OCI-LY1 (cell line): ENCODE measurements at regions not wholly inside any gene's neighbourhood (a gene's known extent, or its start where the extent isn't known, plus 50 kb on each side); places are given as distances from the start of the nearest gene placed in this dataset.

ENCODE experiments used
- H2AFZ ChIP-seq: fragments of 200-600 bp; sonication (generic), shearing (Covaris generic); 2 replicates; pipeline ENCODE4 v1.6.0; 2014; ENCODE audit warnings: antibody characterized with exemption, mild to moderate bottlenecking, low read length
- H3F3A ChIP-seq: fragments of 200-600 bp; sonication (generic), shearing (Covaris generic); 2 replicates; pipeline ENCODE4 v1.6.0; 2014; ENCODE audit warnings: mild to moderate bottlenecking, antibody characterized with exemption, low read length, moderate library complexity; ENCODE audit not compliant: insufficient read depth
- H3K27ac ChIP-seq: fragments of 200-600 bp; sonication (generic); 2 replicates; pipeline ENCODE4 v1.5.1; 2014; ENCODE audit warnings: low read length, mixed run types, mild to moderate bottlenecking, low read depth; ENCODE audit not compliant: poor library complexity, severe bottlenecking
- H3K27me3 ChIP-seq: fragments of 200-600 bp; sonication (generic); 2 replicates; pipeline ENCODE4 v1.6.0; 2014; ENCODE audit warnings: antibody characterized with exemption, mild to moderate bottlenecking, low read length, moderate library complexity; ENCODE audit not compliant: insufficient read depth
- H3K36me3 ChIP-seq: fragments of 200-600 bp; sonication (generic); 2 replicates; pipeline ENCODE4 v1.6.1; 2014; ENCODE audit warnings: mild to moderate bottlenecking, antibody characterized with exemption, low read length, moderate library complexity, mixed read lengths; ENCODE audit not compliant: insufficient read depth
- H3K4me1 ChIP-seq: fragments of 200-600 bp; sonication (generic); 2 replicates; pipeline ENCODE4 v1.5.1; 2014; ENCODE audit warnings: mild to moderate bottlenecking, low read length, moderate library complexity; ENCODE audit not compliant: insufficient read depth, severe bottlenecking
- H3K4me2 ChIP-seq: fragments of 200-600 bp; sonication (generic), shearing (Covaris generic); 2 replicates; pipeline ENCODE4 v1.6.1; 2014; ENCODE audit warnings: low read length
- H3K4me3 ChIP-seq: fragments of 200-600 bp; sonication (generic); 2 replicates; pipeline ENCODE4 v1.5.1; 2014; ENCODE audit warnings: low read length, low read depth, mild to moderate bottlenecking, mixed read lengths; ENCODE audit not compliant: poor library complexity, severe bottlenecking
- H3K79me2 ChIP-seq: fragments of 200-600 bp; shearing (Covaris generic); 2 replicates; pipeline ENCODE4 v1.6.1; 2016; ENCODE audit warnings: mixed run types, low read length, mixed read lengths; ENCODE audit not compliant: insufficient read depth
- H3K9ac ChIP-seq: fragments of 200-600 bp; sonication (generic), shearing (Covaris generic); 2 replicates; pipeline ENCODE4 v1.6.1; 2014; ENCODE audit warnings: mild to moderate bottlenecking, low read length, mixed read lengths
- H3K9me2 ChIP-seq: fragments of 200-600 bp; sonication (generic), shearing (Covaris generic); 2 replicates; pipeline ENCODE4 v1.6.1; 2014; ENCODE audit warnings: low read depth, mild to moderate bottlenecking, low read length, mixed read lengths
- H3K9me3 ChIP-seq: fragments of 200-600 bp; shearing (Covaris generic); 2 replicates; pipeline ENCODE4 v1.6.1; 2014; ENCODE audit warnings: low read length, mixed read lengths
- H4K20me1 ChIP-seq: fragments of 200-600 bp; sonication (generic), shearing (Covaris generic); 2 replicates; pipeline ENCODE4 v1.6.0; 2016; ENCODE audit warnings: mild to moderate bottlenecking, low read length; ENCODE audit not compliant: insufficient read depth
- EZH2 ChIP-seq: fragments of 200-600 bp; sonication (generic), shearing (Covaris generic); IDR thresholded peaks from 2 replicates; pipeline ENCODE4 v1.8.0; 2017; ENCODE audit warnings: borderline replicate concordance, mixed run types, mild to moderate bottlenecking, antibody characterized with exemption, low read length, moderate library complexity, mixed read lengths
- TF ChIP-seq, protein P1 (sequence below): fragments of 200-600 bp; sonication (generic), shearing (Covaris generic); IDR thresholded peaks from 2 replicates; pipeline ENCODE4 v1.5.1; 2017; ENCODE audit warnings: mild to moderate bottlenecking, antibody characterized with exemption, low read length, moderate library complexity, mixed read lengths

DNA sequence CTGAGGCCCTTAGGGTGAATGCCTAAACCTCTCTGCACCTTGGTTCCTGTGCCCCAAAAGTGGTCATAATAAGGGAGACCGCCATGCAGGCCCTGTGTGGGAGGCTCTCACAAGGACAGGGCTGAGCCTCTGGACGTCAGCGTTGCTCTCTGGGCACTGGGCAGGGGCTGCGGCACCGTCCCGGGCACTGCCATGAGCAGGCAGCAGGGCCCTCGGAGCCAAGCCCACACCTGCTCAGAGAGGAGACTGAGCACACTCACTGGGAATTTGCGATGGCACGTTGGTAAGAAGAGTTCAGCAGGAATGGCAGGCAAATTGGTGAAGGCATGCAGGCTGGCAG is 123.4 kb downstream of the HMX1 start:
- no peak for TF ChIP-seq EZH2
- TF ChIP-seq, protein P1, sequence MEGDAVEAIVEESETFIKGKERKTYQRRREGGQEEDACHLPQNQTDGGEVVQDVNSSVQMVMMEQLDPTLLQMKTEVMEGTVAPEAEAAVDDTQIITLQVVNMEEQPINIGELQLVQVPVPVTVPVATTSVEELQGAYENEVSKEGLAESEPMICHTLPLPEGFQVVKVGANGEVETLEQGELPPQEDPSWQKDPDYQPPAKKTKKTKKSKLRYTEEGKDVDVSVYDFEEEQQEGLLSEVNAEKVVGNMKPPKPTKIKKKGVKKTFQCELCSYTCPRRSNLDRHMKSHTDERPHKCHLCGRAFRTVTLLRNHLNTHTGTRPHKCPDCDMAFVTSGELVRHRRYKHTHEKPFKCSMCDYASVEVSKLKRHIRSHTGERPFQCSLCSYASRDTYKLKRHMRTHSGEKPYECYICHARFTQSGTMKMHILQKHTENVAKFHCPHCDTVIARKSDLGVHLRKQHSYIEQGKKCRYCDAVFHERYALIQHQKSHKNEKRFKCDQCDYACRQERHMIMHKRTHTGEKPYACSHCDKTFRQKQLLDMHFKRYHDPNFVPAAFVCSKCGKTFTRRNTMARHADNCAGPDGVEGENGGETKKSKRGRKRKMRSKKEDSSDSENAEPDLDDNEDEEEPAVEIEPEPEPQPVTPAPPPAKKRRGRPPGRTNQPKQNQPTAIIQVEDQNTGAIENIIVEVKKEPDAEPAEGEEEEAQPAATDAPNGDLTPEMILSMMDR: no peak
- Histone ChIP-seq H3K4me2 (no peak overlapping the region), H3F3A (no peaks in the 10 kb centered on the region), H3K9me3 (no peaks in the 10 kb centered on the region), H3K27me3 (no peaks in the 10 kb centered on the region), H3K4me1 (no peaks in the 10 kb centered on the region), H3K9ac (no peak overlapping the region), H4K20me1 (no peaks in the 10 kb centered on the region), H2AFZ (no peak overlapping the region), H3K27ac (no peak overlapping the region), H3K4me3 (no peak overlapping the region), H3K9me2 (no peaks in the 10 kb centered on the region), H3K36me3 (no peaks in the 10 kb centered on the region), H3K79me2 (no peaks in the 10 kb centered on the region)

DNA sequence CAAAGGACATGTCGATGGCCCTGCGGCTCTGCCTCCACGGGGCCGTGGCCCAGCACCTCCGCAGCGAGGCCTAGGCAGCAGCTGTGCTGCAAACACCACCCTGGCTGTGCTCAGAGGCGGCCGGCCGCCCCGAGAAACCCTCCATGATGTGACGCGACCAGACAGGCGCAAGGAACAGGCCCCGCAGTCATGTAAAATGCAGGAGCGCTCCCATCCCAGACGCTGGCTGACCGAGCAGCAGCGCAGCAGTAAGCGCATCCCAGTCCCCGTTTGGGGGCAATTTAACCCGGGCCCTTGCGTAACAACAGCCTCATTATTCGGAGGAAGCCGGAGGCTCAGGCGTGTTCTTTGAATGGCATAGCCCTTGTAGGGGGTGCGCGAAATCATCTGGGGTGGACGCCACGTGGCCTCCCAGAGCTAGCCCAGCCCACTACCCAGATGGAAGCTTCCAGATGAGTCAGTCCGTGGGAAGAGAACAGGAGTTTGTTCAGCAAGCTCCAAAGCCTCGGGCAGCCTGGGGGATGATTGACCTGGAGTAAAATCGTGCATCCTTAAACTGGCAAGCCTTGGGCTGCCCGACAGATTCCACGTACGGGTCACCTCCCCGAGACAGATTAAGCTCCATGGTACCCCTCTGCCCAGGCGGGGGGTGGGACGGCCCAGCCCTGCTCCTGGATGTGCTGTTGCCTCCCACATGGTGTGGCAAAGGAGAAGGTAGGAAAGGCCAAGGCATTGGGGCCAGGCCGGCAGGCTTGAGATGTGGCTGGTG is 124.0 kb downstream of the HMX1 start:
- Histone ChIP-seq H3K9ac (no peak overlapping the region), H3K79me2 (no peaks in the 10 kb centered on the region), H3K4me3 (no peak overlapping the region), H3K27me3 (no peaks in the 10 kb centered on the region), H2AFZ (no peak overlapping the region), H3K36me3 (no peaks in the 10 kb centered on the region), H4K20me1 (no peaks in the 10 kb centered on the region), H3K4me2 (no peak overlapping the region), H3K4me1 (no peaks in the 10 kb centered on the region), H3K9me2 (no peaks in the 10 kb centered on the region), H3F3A (no peaks in the 10 kb centered on the region), H3K9me3 (no peaks in the 10 kb centered on the region), H3K27ac (no peak overlapping the region)
- no peak for TF ChIP-seq EZH2
- TF ChIP-seq, protein P1: no peak

DNA sequence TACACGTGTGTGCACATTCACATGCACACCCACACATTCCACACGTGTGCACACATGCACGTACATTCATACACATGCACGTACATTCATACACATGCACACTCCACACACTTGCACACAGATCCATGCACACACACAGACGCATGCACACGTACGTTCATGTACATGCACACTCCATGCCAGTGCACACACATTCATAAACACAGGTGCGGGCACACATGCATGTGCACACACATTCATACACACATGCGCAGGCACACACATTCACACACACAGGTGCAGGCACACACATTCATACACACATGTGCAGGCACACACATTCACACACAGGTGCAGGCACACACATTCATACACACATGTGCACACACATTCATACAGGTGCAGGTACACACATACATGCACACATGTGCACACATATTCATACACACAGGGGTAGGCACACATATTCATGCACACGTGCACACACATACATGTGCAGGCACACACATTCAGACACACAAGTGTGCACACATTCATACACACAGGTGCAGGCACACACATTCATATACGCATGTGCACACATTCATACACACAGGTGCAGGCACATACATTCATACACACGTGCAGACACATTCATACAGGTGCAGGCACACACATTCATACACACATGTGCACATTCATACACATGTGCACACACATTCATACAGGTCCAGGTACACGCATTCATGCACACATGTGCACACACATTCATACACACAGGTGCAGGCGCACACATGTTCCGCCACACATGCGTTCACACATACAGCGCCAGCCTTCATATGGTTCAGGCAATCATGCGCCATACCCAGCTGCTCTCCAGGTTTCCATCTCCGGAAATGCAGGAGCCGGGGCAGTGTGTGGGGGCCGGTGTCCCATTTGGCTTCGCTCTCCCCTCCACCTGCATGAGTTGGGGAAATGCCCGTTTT is 124.8 kb downstream of the HMX1 start:
- no peaks in the 10 kb centered on the region for H3K9me3 ChIP-seq
- no peaks in the 10 kb centered on the region for H3K36me3 ChIP-seq
- H3K9ac ChIP-seq: no peak overlapping the region
- H2AFZ ChIP-seq: no peak overlapping the region
- H3K27ac ChIP-seq: no peak overlapping the region
- no peaks in the 10 kb centered on the region for H3K9me2 ChIP-seq
- H3K79me2 ChIP-seq: no peaks in the 10 kb centered on the region
- H3K4me1 ChIP-seq: no peaks in the 10 kb centered on the region
- no peaks in the 10 kb centered on the region for H3F3A ChIP-seq
- H3K27me3 ChIP-seq: no peaks in the 10 kb centered on the region
- no peak for TF ChIP-seq EZH2
- TF ChIP-seq, protein P1: no peak
- H4K20me1 ChIP-seq: no peaks in the 10 kb centered on the region
- no peak overlapping the region for H3K4me2 ChIP-seq
- H3K4me3 ChIP-seq: no peak overlapping the region
